ENCODE measurements at regions not wholly inside any gene's neighbourhood (a gene's known extent, or its start where the extent isn't known, plus 50 kb on each side); places are given as distances from the start of the nearest gene placed in this dataset.

- no peak overlapping the region for H3K27ac ChIP-seq (ENCODE audit: low read length)
- H3K4me3 ChIP-seq (ENCODE audit: low read length), result no peak overlapping the region
- no peaks in the 10 kb centered on the region for H3K27me3 ChIP-seq (ENCODE audit: insufficient read depth, low read length)
- H3K4me1 ChIP-seq (ENCODE audit: insufficient read depth, low read length), result no peaks in the 10 kb centered on the region
- H3K36me3 ChIP-seq (ENCODE audit: insufficient read depth, low read depth, low read length), result no peaks in the 10 kb centered on the region
- no peaks in the 10 kb centered on the region for H3K9me3 ChIP-seq (ENCODE audit: insufficient read depth, low read depth, low read length)
- no peak overlapping the region for H3K9ac ChIP-seq (ENCODE audit: low read depth, low read length)
These were observed 306.6 kb upstream of the ATP2B1 start for GRCh38 chr12:90015228-90015627.

GRCh38 chr12:90013409-90013808 is 304.8 kb upstream of the ATP2B1 start:
- Histone ChIP-seq H3K36me3 (ENCODE audit: insufficient read depth, low read depth, low read length) (no peaks in the 10 kb centered on the region), H3K9ac (ENCODE audit: low read depth, low read length) (no peak overlapping the region), H3K27me3 (ENCODE audit: insufficient read depth, low read length) (no peaks in the 10 kb centered on the region), H3K9me3 (ENCODE audit: insufficient read depth, low read depth, low read length) (no peaks in the 10 kb centered on the region), H3K27ac (ENCODE audit: low read length) (no peak overlapping the region), H3K4me1 (ENCODE audit: insufficient read depth, low read length) (no peaks in the 10 kb centered on the region), H3K4me3 (ENCODE audit: low read length) (no peak overlapping the region)

GRCh38 chr12:90010089-90010488 is 301.5 kb upstream of the ATP2B1 start:
- Histone ChIP-seq H3K27me3 (ENCODE audit: insufficient read depth, low read length) (no peaks in the 10 kb centered on the region), H3K4me3 (ENCODE audit: low read length) (no peak overlapping the region), H3K27ac (ENCODE audit: low read length) (no peak overlapping the region), H3K4me1 (ENCODE audit: insufficient read depth, low read length) (no peaks in the 10 kb centered on the region), H3K9me3 (ENCODE audit: insufficient read depth, low read depth, low read length) (no peaks in the 10 kb centered on the region), H3K9ac (ENCODE audit: low read depth, low read length) (no peak overlapping the region), H3K36me3 (ENCODE audit: insufficient read depth, low read depth, low read length) (no peaks in the 10 kb centered on the region)

- H3K4me3 ChIP-seq (ENCODE audit: low read length), result no peak overlapping the region
- no peaks in the 10 kb centered on the region for H3K9me3 ChIP-seq (ENCODE audit: insufficient read depth, low read depth, low read length)
- no peak overlapping the region for H3K9ac ChIP-seq (ENCODE audit: low read depth, low read length)
- H3K4me1 ChIP-seq (ENCODE audit: insufficient read depth, low read length), result no peaks in the 10 kb centered on the region
- no peak overlapping the region for H3K27ac ChIP-seq (ENCODE audit: low read length)
- no peaks in the 10 kb centered on the region for H3K27me3 ChIP-seq (ENCODE audit: insufficient read depth, low read length)
- H3K36me3 ChIP-seq (ENCODE audit: insufficient read depth, low read depth, low read length), result no peaks in the 10 kb centered on the region
These were observed 299.6 kb upstream of the ATP2B1 start for GRCh38 chr12:90008277-90008676.

GRCh38 chr12:90004319-90005074 is 295.9 kb upstream of the ATP2B1 start:
- Histone ChIP-seq H3K4me3 (ENCODE audit: low read length) (no peak overlapping the region), H3K4me1 (ENCODE audit: insufficient read depth, low read length) (no peaks in the 10 kb centered on the region), H3K27ac (ENCODE audit: low read length) (no peak overlapping the region), H3K9me3 (ENCODE audit: insufficient read depth, low read depth, low read length) (no peaks in the 10 kb centered on the region), H3K36me3 (ENCODE audit: insufficient read depth, low read depth, low read length) (no peaks in the 10 kb centered on the region), H3K9ac (ENCODE audit: low read depth, low read length) (no peak overlapping the region), H3K27me3 (ENCODE audit: insufficient read depth, low read length) (no peaks in the 10 kb centered on the region)

GRCh38 chr12:90003688-90004087 is 295.1 kb upstream of the ATP2B1 start:
- no peaks in the 10 kb centered on the region for H3K36me3 ChIP-seq (ENCODE audit: insufficient read depth, low read depth, low read length)
- H3K9me3 ChIP-seq (ENCODE audit: insufficient read depth, low read depth, low read length), result no peaks in the 10 kb centered on the region
- H3K27ac ChIP-seq (ENCODE audit: low read length), result no peak overlapping the region
- H3K4me1 ChIP-seq (ENCODE audit: insufficient read depth, low read length), result no peaks in the 10 kb centered on the region
- H3K27me3 ChIP-seq (ENCODE audit: insufficient read depth, low read length), result no peaks in the 10 kb centered on the region
- no peak overlapping the region for H3K4me3 ChIP-seq (ENCODE audit: low read length)
- H3K9ac ChIP-seq (ENCODE audit: low read depth, low read length), result no peak overlapping the region

GRCh38 chr12:90000721-90001120 is 292.1 kb upstream of the ATP2B1 start:
- no peak overlapping the region for H3K27ac ChIP-seq (ENCODE audit: low read length)
- no peaks in the 10 kb centered on the region for H3K9me3 ChIP-seq (ENCODE audit: insufficient read depth, low read depth, low read length)
- H3K36me3 ChIP-seq (ENCODE audit: insufficient read depth, low read depth, low read length), result no peaks in the 10 kb centered on the region

GRCh38 chr12:89999699-90000505 is 291.3 kb upstream of the ATP2B1 start:
- Histone ChIP-seq H3K36me3 (ENCODE audit: insufficient read depth, low read depth, low read length) (no peaks in the 10 kb centered on the region), H3K4me1 (ENCODE audit: insufficient read depth, low read length) (no peaks in the 10 kb centered on the region), H3K4me3 (ENCODE audit: low read length) (no peak overlapping the region), H3K9me3 (ENCODE audit: insufficient read depth, low read depth, low read length) (no peaks in the 10 kb centered on the region), H3K9ac (ENCODE audit: low read depth, low read length) (no peak overlapping the region), H3K27me3 (ENCODE audit: insufficient read depth, low read length) (no peaks in the 10 kb centered on the region), H3K27ac (ENCODE audit: low read length) (no peak overlapping the region)

More at GRCh38 chr12:90000721-90001120, 292.1 kb upstream of the ATP2B1 start:
- no peaks in the 10 kb centered on the region for H3K27me3 ChIP-seq (ENCODE audit: insufficient read depth, low read length)
- H3K4me3 ChIP-seq (ENCODE audit: low read length), result no peak overlapping the region
- H3K9ac ChIP-seq (ENCODE audit: low read depth, low read length), result no peak overlapping the region
- no peaks in the 10 kb centered on the region for H3K4me1 ChIP-seq (ENCODE audit: insufficient read depth, low read length)

- Histone ChIP-seq H3K4me3 (ENCODE audit: low read length) (no peak overlapping the region), H3K27me3 (ENCODE audit: insufficient read depth, low read length) (no peaks in the 10 kb centered on the region), H3K27ac (ENCODE audit: low read length) (no peak overlapping the region), H3K9me3 (ENCODE audit: insufficient read depth, low read depth, low read length) (no peaks in the 10 kb centered on the region), H3K9ac (ENCODE audit: low read depth, low read length) (no peak overlapping the region), H3K36me3 (ENCODE audit: insufficient read depth, low read depth, low read length) (no peaks in the 10 kb centered on the region), H3K4me1 (ENCODE audit: insufficient read depth, low read length) (no peaks in the 10 kb centered on the region)
These were observed 287.2 kb upstream of the ATP2B1 start for GRCh38 chr12:89995870-89996269.

- Histone ChIP-seq H3K27ac (ENCODE audit: low read length) (no peak overlapping the region), H3K36me3 (ENCODE audit: insufficient read depth, low read depth, low read length) (no peaks in the 10 kb centered on the region), H3K9ac (ENCODE audit: low read depth, low read length) (no peak overlapping the region), H3K4me1 (ENCODE audit: insufficient read depth, low read length) (no peaks in the 10 kb centered on the region), H3K9me3 (ENCODE audit: insufficient read depth, low read depth, low read length) (no peaks in the 10 kb centered on the region), H3K27me3 (ENCODE audit: insufficient read depth, low read length) (no peaks in the 10 kb centered on the region), H3K4me3 (ENCODE audit: low read length) (no peak overlapping the region)
These were observed 286.3 kb upstream of the ATP2B1 start for GRCh38 chr12:89994911-89995310.

GRCh38 chr12:89993632-89994031 is 285.0 kb upstream of the ATP2B1 start:
- no peaks in the 10 kb centered on the region for H3K27me3 ChIP-seq (ENCODE audit: insufficient read depth, low read length)
- H3K4me1 ChIP-seq (ENCODE audit: insufficient read depth, low read length), result no peaks in the 10 kb centered on the region
- H3K36me3 ChIP-seq (ENCODE audit: insufficient read depth, low read depth, low read length), result no peaks in the 10 kb centered on the region
- H3K9ac ChIP-seq (ENCODE audit: low read depth, low read length), result no peak overlapping the region
- H3K4me3 ChIP-seq (ENCODE audit: low read length), result no peak overlapping the region
- no peaks in the 10 kb centered on the region for H3K9me3 ChIP-seq (ENCODE audit: insufficient read depth, low read depth, low read length)
- no peak overlapping the region for H3K27ac ChIP-seq (ENCODE audit: low read length)
